MV-4-11 (cell line): ENCODE measurements at regions not wholly inside any gene's neighbourhood (a gene's known extent, or its start where the extent isn't known, plus 50 kb on each side); places are given as distances from the start of the nearest gene placed in this dataset.
"Not testable (repeated sequence)": the region's sequence is repeated elsewhere in the genome, so short reads cannot be mapped to it uniquely, and the experiment has no call there.

Experiments used
- DNase-seq: peaks from one replicate; lab custom pipeline; 2025; lab: John Stamatoyannopoulos, UW

DNA sequence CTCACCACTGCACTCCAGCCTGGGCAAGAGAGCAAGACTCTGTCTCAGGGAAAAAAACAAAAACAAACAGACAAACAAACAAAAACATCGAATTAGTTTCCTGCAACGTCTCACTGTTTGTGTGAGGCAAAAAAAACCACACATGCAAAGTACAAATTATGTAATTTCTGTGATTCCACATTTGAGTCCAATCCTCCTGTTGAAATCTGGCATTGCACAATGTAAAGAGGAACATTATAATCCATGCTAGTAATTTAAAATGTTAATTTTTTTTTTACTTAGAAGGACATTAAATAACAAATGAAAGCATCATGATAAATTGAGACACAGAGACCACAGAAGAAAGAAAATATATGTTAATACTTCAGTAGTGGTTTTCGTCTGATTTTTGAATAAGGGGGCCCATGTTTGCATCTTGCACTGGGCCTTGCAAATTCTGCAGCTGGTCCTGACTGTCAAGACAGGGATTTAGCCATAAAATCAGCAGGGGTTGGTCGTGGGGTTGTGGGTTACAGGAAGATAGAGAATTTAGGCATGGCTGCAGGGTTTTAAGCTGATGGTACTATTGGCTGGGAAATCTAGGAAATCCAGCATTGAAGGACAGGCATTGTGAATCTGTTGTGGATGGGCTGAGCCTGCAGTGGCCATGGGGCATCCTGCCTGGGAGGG is 102.6 kb upstream of the ALDH3B2 start:
- peak; percentile 71 for DNase-seq

DNA sequence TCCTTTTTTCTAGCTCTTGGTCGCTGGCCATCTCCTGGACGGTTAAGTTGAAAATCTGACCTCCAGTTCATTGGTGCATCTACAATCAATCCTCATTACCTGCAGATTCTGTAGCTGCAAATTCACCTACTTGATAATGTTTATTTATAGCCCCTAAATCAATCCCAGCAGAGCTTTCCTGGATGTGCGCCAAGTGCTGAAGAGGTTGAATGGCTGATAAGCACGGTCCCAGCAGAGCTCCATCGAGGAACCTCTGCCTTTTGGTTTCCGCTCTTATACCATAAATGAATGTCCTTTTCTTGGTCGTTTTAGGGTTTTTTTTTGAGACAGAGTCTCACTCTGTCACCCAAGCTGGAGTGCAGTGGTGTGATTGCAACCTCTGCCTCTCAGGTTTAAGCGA is 99.8 kb upstream of the ALDH3B2 start:
- DNase-seq: not testable (repeated sequence)

GRCh38 chr11:67768001-67768730 is 93.7 kb upstream of the ALDH3B2 start:
- DNase-seq: not testable (repeated sequence)

GRCh38 chr11:67761211-67761610 is 86.8 kb upstream of the ALDH3B2 start:
- DNase-seq: not testable (repeated sequence)

DNA sequence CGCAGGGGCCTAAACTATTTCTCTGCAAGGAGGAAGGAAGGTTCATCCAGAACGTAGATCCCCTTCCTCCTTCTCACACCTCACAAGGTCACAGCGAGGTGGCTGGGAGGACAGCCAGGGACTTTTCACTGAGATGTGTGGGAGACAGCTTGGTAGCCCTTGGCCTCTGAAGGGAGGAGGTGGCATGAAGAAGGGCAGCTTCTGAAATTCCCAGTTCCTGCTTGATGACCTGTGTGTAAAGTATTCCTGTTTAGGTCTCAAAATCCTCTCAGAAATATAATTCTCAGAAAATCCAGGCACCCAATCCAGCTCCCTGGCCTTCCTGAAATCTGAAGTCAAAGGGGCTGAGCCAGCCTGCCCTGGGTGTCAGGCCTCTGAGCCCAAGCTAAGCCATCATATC is 84.9 kb upstream of the ALDH3B2 start:
- not testable (repeated sequence) for DNase-seq

DNA sequence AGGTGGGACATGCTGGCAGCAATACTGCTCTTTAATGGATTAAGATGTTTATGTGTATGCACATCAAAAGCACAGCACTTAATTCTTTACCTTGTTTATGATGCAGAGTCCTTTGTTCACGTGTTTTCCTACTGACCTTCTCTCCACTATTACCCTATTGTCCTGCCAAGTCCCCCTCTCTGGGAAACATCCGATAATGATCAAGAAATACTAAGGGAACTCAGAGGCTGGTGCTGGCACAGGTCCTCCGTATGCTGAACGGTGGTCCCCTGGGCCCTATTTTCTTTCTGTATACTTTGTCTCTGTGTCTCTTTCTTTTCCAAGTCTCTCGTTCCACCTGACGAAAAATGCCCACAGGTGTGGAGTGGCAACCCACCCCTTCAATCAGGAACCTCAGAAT is 84.0 kb upstream of the ALDH3B2 start:
- DNase-seq: not testable (repeated sequence)

DNA sequence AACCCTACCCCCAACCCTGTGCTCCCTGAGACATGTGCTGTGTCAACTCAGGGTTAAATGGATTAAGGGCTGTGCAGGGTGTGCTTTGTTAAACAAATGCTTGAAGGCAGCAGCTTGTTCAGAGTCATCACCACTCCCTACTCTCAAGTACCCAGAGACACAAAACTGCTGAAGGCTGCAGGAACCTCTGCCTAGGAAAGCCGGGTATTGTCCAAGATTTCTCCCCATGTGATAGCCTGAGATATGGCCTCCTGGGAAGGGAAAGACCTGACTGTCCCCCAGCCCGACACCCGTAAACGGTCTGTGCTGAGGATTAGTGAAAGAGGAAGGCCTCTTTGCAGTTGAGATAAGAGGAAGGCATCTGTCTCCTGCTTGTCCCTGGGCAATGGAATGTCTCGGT is 83.6 kb upstream of the ALDH3B2 start:
- DNase-seq: peak; percentile 55

DNA sequence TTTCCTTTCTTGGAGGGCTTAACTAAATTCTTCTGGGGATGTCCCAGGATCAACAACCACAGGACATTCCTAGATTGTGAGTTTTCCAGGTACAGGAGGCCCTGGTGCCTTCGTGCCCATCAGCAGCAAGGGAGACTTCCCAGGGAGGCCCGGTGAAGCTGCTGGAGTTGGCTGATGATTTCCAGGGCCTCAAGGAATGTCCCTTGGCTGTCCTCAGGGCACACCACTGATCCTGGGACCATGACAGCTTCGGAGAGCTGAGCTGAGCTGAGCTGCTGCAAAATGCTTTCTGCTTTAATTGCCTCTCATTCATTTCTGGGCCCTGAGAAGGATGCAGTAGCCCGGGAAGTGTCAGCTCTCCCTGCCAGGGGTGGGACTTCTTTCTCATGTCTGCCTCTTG is 79.4 kb upstream of the ALDH3B2 start:
- not testable (repeated sequence) for DNase-seq

- DNase-seq: no peak
Observed at GRCh38 chr11:67745181-67745726, 70.8 kb upstream of the ALDH3B2 start.

GRCh38 chr11:67744231-67744630 is 69.8 kb upstream of the ALDH3B2 start:
- not testable (repeated sequence) for DNase-seq

DNA sequence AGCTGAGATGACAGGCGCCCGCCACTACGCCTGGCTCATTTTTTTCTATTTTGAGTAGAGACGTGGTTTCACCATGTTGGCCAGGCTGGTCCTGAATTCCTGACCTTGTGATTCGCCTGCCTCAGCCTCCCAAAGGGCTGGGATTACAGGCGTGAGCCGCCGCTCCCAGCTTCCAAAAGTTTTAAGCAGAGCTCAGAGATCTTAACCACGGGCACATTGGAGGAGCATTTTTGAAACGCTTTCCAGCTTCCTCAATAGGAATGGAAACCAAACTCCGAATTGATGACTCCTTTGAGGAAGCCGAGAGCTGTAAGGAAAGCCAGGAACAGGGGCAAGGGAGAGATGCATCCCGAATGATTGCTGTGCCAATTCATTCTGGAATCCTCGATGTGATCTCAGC is 63.8 kb upstream of the ALDH3B2 start:
- DNase-seq: not testable (repeated sequence)

GRCh38 chr11:67737562-67738080 is 63.2 kb upstream of the ALDH3B2 start:
- not testable (repeated sequence) for DNase-seq

DNA sequence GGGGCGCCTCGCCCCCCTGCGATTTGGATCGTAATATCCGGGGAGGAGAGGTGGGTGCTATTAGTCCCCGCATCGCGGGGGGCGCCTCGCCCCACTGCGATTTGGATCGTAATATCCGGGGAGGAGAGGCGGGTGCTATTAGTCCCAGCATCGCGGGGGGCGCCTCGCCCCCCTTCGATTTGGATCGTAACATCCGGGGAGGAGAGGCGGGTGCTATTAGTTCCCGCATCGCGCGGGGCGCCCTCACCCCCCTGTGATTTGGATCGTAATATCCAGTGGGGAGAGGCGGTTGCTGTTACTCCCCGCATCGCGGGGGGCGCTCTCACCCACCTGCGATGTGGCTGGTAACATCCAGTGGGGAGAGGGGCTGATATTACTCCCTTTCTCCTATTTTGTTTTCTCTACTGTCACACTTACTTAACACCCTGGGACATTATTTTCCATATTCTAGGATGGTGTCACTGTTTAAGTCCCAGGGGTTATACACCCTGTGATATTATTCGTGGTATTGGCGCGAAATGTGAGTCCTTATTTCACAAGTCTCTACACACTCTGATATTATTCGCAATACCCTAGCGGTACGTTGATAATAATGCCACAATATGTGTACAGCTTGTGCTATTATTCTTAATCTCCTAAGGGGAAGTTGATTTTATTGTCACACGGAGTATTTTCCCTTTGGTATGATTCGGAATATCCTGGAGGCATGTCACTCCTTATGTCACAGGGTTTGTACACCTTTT is 57.8 kb upstream of the ALDH3B2 start:
- no peak for DNase-seq

- no peak for DNase-seq
Observed at GRCh38 chr11:67731583-67731982, 57.2 kb upstream of the ALDH3B2 start.

GRCh38 chr11:67728163-67728571 is 53.7 kb upstream of the ALDH3B2 start:
- not testable (repeated sequence) for DNase-seq

DNA sequence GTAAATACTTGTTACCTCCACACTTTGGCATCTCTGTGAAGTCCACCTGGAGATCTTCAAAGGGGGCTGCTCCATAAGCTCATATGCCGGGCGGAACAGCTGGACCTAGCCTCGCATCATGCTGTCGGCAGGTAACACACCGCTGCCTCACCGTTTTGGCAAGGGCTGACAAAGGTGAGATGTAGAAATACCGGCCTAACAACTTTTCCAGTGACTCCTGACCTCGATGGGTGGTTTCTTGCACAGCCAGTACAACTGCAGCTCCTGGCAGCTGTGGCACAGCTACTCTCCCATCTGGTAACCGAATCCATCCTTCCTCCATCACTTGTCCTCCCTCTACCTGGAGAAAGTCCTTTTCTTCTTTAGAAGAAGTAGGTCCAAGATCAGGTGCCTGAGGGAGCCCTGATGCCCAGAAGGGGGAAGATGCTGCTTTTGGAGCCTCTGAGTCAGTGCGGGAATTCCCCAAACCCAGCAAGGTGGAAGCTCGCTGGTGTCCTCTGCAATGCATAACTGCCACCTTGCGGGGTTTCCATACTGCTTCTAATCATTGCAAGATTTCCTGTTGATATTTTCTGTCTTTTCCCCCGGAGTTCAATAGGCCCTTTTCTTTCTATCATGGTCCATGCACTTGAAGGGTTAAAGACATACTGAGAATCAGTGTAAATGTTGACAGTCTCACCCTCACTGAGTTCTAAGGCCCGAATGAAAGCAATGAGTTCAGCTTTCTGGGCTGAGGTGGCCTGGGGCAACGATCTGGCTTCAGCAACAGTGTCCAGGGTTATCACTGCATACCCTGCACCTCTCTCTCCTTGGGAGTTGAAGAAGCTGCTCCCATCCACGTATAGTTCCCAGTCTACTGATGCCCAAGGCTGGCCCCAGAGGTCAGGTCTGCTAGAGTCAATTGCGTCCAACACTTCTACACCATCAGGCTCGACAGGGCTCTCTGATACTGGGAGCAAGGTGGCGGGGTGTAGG is 52.9 kb upstream of the ALDH3B2 start:
- not testable (repeated sequence) for DNase-seq
